Stimulated activated CD4-positive, alpha-beta T cell treated with anti-CD3 and anti-CD28 coated beads, Interleukin-4, amount 100 ng/mL, for 48 hours (primary cell): ENCODE measurements at regions not wholly inside any gene's neighbourhood (a gene's known extent, or its start where the extent isn't known, plus 50 kb on each side); places are given as distances from the start of the nearest gene placed in this dataset.
"Not testable (repeated sequence)": the region's sequence is repeated elsewhere in the genome, so short reads cannot be mapped to it uniquely, and the experiment has no call there.

Experiments used
- DNase-seq, 2 donors: peaks; one replicate each; pipeline ENCODE4 v3.0.0-alpha.2; 2020; ENCODE audit warnings: low read depth in 2 of 2

GRCh38 chr2:128414946-128415778 lies 96.5 kb upstream of the HS6ST1 start:
- no peak for DNase-seq

GRCh38 chr2:128415779-128416061 lies 97.1 kb upstream of the HS6ST1 start:
- no peak for DNase-seq

GRCh38 chr2:128416109-128416785 lies 97.6 kb upstream of the HS6ST1 start:
- no peak for DNase-seq

GRCh38 chr2:128416806-128417205 lies 98.1 kb upstream of the HS6ST1 start:
- DNase-seq: no peak

GRCh38 chr2:128417264-128417663 lies 98.6 kb upstream of the HS6ST1 start:
- not testable (repeated sequence) for DNase-seq

GRCh38 chr2:128420131-128420530 lies 101.5 kb upstream of the HS6ST1 start:
- no peak for DNase-seq

GRCh38 chr2:128420776-128421175 lies 102.1 kb upstream of the HS6ST1 start:
- DNase-seq: no peak

- DNase-seq: no peak
Observed at GRCh38 chr2:128421286-128421685, 102.6 kb upstream of the HS6ST1 start.

GRCh38 chr2:128421861-128422311 lies 103.2 kb upstream of the HS6ST1 start:
- DNase-seq: no peak

- no peak for DNase-seq
Observed at GRCh38 chr2:128422571-128422970, 103.9 kb upstream of the HS6ST1 start.

GRCh38 chr2:128423788-128424165 lies 105.1 kb upstream of the HS6ST1 start:
- DNase-seq: no peak

- no peak for DNase-seq
Observed at GRCh38 chr2:128424406-128425171, 105.9 kb upstream of the HS6ST1 start.

GRCh38 chr2:128425216-128425615 lies 106.5 kb upstream of the HS6ST1 start:
- no peak for DNase-seq

GRCh38 chr2:128425731-128426620 lies 107.3 kb upstream of the HS6ST1 start:
- no peak for DNase-seq

- DNase-seq: no peak
Observed at GRCh38 chr2:128427413-128427755, 108.7 kb upstream of the HS6ST1 start.

- DNase-seq: no peak
Observed at GRCh38 chr2:128428415-128428814, 109.7 kb upstream of the HS6ST1 start.

GRCh38 chr2:128432423-128432822 lies 113.8 kb upstream of the HS6ST1 start:
- DNase-seq: no peak

GRCh38 chr2:128433911-128434550 lies 115.4 kb upstream of the HS6ST1 start:
- no peak for DNase-seq

GRCh38 chr2:128435576-128436478 lies 117.2 kb upstream of the HS6ST1 start:
- DNase-seq: no peak
